HK-2 (cell line): ENCODE measurements at regions not wholly inside any gene's neighbourhood (a gene's known extent, or its start where the extent isn't known, plus 50 kb on each side); places are given as distances from the start of the nearest gene placed in this dataset.

Experiments used
- DNase-seq: peaks from one replicate; pipeline ENCODE4 v3.0.0-alpha.2; 2018; ENCODE audit not compliant: unreplicated experiment

GRCh38 chr3:64848127-64848800 lies 160.5 kb upstream of the ADAMTS9 start:
- DNase-seq: no peak

DNA sequence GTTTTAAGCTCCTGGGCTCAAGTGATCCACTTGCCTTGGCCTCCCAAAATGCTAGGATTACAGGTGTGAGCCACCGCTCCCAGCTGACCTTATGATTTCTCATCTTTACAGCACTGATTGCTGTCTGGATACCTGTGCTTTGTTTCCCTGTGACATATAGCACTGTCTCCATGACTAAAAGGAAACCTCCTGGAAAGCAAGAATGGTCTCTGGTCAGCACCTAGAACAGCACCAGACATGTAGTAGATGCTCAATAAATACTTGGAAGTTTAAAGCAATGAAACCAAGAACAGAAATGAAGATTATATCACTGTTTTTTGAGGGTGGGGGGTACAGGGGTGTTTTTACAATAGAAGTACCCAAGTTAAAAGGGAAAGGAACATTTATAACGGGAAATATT lies 156.8 kb upstream of the ADAMTS9 start:
- no peak for DNase-seq

GRCh38 chr3:64837986-64838735 lies 150.4 kb upstream of the ADAMTS9 start:
- no peak for DNase-seq

DNA sequence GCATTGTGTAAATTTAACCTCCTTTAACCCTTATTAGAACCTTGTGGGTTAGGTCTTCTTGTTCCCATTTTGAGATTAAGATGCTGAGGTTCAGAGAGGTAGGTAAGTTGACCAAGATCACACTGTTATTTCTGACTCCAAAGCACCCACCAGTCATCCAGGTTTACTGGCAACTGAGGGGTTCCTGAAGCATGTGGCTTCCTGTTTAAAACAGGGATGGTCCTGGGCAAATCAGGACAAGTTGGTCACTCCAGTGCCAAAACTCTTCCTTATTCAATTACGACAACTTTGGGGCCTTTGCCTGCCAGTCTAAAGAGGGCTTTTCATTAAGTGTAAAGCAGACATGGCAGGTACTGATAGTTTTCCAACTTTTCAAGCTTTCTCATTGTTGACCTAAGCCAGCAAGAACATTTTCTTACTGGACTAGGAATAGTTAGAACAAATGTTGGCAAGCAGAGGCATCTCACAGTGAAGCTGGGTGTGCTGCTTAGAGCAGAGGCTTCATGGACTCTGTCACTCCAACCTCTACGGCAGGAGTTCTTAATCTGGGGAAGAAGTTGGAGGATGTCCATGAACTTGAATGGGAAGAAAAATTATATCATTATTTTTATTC lies 149.4 kb upstream of the ADAMTS9 start:
- DNase-seq: no peak

DNA sequence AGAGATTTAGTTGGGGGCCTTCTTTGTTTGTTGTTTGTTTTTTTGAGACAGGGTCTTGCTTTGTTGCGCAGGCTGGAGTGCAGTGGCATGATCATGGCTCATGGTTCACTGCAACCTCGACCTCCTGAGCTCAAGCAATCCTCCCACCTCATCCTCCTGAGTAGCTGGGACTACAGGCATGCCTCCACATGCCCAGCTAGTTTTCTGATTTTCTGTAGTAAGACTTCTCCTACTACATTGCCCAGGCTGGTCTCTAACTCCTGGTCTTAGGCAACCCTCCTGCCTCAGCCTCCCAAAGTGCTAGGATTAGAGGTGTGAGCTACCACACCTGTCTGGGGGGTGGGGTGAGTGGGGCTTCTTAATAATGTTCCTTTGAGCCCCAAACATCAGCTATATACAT lies 148.3 kb upstream of the ADAMTS9 start:
- DNase-seq: no peak

DNA sequence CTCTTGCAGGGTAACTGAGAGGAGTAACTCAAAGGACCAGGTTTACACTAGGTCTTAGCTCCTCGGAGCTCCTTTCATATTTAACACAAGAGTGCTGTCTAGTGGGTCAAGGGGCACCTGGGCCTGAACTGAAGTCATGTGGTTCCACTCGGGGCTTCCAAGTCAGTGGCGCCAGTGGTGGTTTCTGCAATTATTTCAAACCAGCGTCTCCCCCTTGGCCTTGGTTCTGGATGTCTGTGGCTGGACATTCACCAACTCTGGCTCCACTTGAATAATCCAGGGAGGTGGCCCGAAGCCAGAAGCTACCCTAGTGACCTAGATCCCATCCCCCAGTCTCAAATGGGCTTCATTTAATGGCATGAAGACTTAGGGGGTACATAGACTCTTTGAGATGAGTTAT lies 144.3 kb upstream of the ADAMTS9 start:
- DNase-seq: no peak

- DNase-seq: no peak
Measured at GRCh38 chr3:64830681-64831080, 142.9 kb upstream of the ADAMTS9 start.

DNA sequence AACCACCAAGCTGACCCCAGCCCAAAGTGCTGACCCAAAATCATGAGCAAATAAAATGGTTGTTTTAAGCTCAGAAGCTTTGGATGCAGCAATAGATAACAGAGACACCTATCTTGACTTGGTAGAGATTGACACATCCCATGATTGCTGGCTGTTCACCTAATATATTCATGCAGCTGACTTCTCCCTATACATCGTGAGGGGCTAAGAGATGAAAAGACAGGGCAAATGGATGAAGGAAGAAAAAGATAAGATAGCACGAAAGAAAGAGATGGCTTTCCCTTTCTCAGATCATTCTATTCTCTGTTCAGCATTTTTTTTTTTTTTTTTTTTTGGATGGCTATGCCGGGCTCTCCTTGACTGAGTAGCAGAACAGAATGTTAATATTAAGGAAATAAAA lies 141.5 kb upstream of the ADAMTS9 start:
- no peak for DNase-seq

DNA sequence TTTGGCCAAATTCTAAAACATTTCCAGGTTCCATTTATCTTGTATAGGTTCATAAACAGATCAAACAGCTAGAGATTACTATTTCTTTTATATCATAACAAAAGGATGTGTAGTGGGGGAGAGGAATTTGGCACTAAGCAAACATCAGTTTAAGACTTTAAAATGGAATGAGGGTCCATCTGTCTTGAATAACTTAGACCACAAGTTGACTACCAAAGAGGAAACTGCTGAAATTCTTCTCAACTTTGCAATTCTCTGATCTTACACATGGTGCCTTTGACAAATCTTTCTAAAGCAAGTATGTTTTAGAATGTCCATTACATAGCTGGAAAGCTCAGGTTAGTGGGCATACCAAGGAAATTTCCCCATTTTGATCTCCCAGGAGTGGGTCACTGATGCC lies 140.5 kb upstream of the ADAMTS9 start:
- no peak for DNase-seq

GRCh38 chr3:64827431-64827830 lies 139.6 kb upstream of the ADAMTS9 start:
- DNase-seq: no peak

GRCh38 chr3:64827019-64827418 lies 139.2 kb upstream of the ADAMTS9 start:
- DNase-seq: no peak

DNA sequence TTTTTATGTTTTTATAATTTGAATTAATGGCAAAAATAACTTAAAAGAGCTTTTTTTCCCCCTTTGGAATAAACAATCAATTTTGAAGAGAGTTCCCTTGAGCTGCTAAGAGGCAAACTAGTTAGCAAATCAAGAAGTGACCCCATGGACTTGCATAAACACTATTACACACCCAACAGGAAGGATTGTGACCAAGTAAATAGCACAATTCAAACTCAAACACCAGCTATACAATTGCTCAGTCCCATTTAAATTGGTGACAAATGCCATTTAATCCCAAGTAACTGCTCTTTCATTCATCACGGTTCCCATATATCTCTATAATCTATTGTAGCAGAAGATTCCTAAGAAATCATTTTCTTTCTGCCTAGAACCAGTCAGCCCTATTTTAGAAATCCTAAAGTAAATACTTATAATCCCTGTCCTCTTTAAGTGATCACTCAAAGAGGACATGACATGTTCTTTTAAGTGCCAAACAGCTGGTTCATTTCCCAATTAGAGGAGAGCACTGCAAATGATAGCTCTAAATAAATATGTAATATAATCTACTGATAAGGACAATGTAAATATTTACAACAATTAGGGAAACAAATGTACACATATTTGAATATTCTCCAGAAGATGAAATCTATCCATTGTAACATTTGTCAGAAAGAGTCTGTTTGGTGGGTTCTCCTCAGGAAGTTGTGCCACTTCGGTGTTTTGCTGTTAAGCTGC lies 137.8 kb upstream of the ADAMTS9 start:
- no peak for DNase-seq

DNA sequence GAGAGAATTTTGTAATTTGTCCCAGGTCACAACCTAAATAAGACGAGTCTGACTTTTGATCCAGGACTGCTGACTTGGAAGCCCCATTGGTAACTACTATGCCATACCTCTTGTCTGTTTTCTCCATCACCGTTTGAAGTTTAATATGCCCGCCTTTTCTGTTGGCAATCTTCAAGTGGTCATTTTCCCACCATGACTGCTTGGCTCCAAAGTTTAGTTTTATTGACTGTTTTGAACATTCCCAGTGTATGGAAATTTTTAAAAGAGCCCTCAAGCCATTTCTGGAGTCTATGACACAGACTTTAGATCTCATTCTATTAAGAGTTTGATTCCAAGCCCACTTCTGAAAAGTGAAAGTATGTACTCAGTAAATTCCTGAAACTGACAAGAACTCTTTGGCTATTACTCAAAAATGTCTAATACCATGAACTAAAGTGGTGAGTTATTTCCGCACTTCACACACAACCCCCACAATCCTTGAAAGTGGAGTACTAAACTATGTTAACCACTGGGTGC lies 136.7 kb upstream of the ADAMTS9 start:
- no peak for DNase-seq

GRCh38 chr3:64818196-64818595 lies 130.4 kb upstream of the ADAMTS9 start:
- DNase-seq: no peak

GRCh38 chr3:64816355-64816754 lies 128.6 kb upstream of the ADAMTS9 start:
- no peak for DNase-seq

GRCh38 chr3:64815789-64816188 lies 128.0 kb upstream of the ADAMTS9 start:
- DNase-seq: no peak

DNA sequence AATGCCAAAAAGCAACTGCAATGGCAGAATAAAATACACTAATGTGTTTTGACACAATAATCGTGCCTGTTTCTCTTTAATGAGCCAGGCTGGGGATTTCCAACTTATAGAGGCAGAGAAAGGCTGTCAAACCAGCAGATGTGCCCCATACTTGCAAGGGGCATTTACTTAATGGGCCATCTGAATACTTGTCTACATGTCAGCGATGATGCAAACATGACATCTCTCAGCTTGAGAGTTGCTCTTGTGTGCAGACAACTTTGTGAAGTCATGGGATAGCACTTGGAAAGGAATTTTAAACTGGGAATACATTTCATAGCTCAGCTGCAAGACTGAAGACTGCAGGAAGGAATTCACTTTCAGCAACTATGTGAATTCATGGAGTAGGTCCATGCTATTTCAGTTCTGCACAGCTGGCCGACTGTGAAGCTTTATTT lies 127.4 kb upstream of the ADAMTS9 start:
- no peak for DNase-seq

DNA sequence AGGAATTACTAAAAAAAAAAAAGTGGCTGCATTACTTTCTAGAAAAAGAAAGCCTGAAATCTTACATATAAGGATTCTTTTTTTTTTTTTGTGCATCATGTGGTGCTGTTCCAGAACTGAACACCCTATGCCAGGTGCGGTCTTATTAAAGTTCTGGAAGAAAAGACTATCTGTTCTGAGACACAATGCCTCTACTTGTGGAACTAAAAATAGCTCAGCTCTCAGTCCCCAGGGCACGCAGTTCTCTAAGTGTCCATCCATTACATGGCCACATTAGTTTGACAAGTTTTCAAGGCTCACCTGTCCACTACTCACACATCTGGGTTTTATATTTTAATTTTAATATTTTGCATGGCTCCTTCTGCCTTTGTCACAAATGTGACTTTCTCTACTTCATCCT lies 126.6 kb upstream of the ADAMTS9 start:
- no peak for DNase-seq

DNA sequence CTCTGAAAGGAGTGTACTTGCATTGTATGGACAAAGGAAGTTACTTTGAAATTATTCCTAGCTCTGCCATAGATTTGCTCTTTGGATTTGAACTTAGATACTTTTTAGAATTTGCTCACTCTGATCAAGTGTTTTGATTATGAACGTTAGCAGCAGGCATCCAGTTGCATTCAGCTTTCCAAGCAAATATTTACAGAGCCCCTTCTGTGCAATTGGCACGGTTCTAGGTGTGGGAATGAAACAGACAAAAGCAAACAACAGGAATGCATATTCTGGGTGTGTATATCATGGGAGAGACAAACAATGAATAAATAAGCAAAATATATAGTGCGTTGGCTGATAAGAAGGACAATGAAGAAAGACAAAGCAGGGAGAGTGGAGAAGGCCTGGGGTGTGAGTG lies 125.5 kb upstream of the ADAMTS9 start:
- DNase-seq: no peak

DNA sequence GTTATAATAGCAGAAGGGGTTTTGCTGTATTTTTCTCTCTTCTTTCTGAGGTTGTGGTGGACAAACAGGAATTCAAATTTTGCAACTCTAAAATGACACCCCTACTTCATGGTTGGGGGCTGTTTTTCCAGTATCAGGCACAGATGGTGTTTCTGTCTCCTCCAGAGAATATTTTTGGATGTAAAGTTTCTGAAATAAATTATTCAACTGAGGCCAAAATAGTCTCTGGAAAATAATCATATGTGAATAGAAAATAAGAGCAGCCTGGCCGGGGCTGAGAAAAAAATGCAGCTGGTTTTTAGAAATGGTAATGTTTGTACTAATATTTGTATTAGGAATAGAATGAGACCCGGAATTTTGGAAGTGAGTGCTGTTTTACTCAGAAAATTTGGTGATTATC lies 121.3 kb upstream of the ADAMTS9 start:
- no peak for DNase-seq

- no peak for DNase-seq
Measured at GRCh38 chr3:64808061-64808460, 120.3 kb upstream of the ADAMTS9 start.
